ENCODE measurements at regions not wholly inside any gene's neighbourhood (a gene's known extent, or its start where the extent isn't known, plus 50 kb on each side); places are given as distances from the start of the nearest gene placed in this dataset.
"Not testable (repeated sequence)": the region's sequence is repeated elsewhere in the genome, so short reads cannot be mapped to it uniquely, and the experiment has no call there.

GRCh38 chr15:35992791-35993190 is 446.8 kb upstream of the DPH6 start:
- no peak for DNase-seq (ENCODE audit: low spot score)

- no peak for DNase-seq (ENCODE audit: low spot score)
Measured at GRCh38 chr15:35993196-35993595, 447.2 kb upstream of the DPH6 start.

GRCh38 chr15:35994876-35995275 is 448.9 kb upstream of the DPH6 start:
- DNase-seq (ENCODE audit: low spot score) = no peak

- DNase-seq (ENCODE audit: low spot score) = no peak
Measured at GRCh38 chr15:35998663-35999602, 453.0 kb upstream of the DPH6 start.

DNA sequence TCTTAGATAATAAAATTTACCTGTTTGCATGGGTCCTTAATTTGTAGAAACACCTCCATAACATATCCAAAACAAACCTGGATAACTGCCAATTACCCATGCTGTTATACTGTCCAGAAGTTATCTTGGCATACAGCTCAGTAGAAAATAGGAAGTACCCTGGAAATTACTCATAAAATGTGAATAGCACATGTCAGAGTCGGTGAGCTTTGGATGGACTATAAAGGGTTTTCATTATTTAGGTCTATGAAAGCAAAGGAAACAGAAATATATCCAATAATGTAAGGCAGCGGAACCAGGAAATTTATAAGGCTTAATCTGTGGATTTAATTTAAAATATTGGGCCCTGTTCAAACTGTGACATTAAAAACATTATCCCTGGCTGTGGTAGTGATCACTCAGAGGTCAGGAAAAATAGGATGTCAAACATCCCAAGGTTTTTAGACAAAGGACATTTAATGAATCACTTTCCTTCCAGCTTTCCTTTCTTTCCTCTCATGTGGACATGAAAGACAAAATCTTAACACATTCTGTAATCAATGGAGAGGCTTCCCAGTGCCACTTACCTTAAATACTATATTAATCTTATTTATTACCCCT is 459.0 kb upstream of the DPH6 start:
- DNase-seq (ENCODE audit: low spot score) = no peak

DNA sequence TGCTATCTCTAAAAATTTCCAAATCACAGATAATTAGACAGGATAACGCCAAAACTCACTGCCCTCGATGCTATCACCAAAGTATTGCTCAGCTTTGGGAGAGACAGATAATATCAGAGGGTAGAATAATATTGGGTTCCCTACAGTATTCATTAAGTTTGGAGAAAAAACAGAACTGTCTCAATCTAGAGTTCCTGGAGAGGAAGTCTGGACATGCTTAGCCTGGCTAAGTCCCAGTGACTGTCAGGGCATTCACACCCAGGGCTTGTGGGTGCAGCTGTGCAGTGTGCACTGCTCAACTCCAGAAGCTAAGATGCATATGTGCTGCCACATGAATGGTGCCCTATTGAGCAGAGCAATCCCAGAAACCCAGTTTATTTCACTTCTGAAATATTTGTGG is 459.6 kb upstream of the DPH6 start:
- DNase-seq (ENCODE audit: low spot score) = no peak

- DNase-seq (ENCODE audit: low spot score) = no peak
Measured at GRCh38 chr15:36007699-36008098, 461.7 kb upstream of the DPH6 start.

DNA sequence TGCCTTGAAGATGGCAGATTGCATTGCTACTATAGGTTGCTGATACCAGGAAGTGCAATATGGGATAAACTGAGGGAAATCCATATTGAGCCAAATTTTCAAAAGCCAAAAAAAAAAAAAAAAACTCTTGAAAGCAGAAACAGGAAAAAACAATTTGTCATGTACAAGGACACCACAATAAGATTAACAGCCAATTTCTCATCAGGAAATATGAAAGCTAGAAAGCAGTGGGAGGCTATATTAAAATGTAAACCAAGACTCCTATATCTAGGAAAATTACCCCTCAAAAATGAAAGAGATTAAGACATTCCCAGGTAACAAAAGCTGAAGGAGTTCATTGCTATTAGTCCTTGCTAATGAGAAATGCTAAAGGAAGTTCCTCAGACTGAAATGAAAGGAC is 462.8 kb upstream of the DPH6 start:
- DNase-seq (ENCODE audit: low spot score) = no peak

GRCh38 chr15:36024031-36024688 is 478.2 kb upstream of the DPH6 start:
- no peak for DNase-seq (ENCODE audit: low spot score)

- no peak for DNase-seq (ENCODE audit: low spot score)
Measured at GRCh38 chr15:36026627-36027283, 480.8 kb upstream of the DPH6 start.

DNA sequence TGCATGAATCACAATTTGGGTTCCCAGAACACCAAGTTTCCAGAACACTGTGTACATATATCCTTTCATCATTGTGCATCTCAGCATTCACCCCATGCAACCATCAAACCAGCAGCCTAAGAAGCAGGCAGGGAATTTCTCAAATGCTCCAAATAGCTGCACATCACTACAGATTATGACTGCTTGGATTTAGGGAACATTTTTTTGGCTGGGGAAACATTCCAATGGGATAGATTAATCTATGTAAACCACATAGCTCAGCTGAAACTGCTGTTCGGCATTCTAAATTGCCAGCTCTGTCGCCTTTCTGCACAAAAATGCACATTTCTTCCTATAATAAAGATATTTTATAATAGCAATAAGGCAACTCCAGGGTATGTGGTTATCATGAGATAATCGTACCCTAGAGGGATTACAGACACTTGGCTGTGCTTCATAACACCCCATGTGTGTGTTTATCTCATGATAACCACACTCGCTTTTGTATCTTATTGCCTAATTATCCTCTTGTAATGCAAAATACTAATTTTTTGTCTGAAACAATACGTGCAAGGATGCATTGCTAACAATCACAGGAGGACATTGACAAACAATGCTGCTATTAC is 483.7 kb upstream of the DPH6 start:
- DNase-seq (ENCODE audit: low spot score) = no peak

DNA sequence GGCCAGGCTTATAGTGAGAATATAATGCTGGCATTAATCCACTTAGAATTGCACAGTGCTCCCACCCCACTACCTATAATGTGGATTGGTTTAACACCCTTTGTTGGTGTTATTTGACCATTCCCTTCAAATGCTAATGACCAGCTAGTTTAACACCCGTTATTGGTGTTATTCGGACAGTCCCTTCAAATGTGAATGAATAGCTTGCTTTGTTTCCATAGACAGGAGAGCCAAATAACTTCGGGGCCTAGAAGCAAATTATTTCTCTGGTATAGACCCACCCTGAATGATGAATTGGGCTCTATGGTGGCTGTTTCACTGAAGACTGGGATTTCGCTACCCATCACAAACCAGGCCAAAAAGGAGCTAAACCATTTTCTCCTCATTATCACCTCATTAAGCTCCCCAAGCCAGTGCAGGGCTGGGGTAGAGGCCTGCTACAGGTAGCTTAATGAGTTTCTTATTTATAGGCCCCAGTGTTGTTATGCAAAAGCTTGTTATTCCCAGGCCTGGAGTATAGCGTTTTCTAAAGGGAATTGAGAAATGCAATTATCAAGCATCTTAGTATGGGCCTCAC is 494.1 kb upstream of the DPH6 start:
- no peak for DNase-seq (ENCODE audit: low spot score)

GRCh38 chr15:36047018-36047716 is 501.2 kb upstream of the DPH6 start:
- DNase-seq (ENCODE audit: low spot score) = not testable (repeated sequence)

DNA sequence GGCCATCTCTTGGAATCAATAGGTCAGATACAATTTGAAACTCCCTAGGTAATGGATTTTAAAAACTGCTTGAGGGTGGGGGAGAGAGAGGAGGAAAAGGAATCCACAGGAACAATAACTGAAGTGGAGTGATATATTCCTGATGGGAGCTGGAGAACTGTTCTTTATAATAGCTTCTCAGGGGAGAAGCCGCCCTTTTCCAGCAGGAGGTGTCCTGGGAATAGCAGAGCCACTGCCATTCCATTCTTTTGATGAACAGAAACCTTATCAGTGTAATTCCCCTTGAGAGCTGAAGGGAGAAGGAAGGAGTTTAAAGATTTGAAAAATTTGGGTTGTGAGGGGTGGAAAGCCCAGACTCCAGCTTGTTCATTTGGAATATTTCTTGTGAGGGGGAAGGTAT is 504.9 kb upstream of the DPH6 start:
- DNase-seq (ENCODE audit: low spot score) = no peak

DNA sequence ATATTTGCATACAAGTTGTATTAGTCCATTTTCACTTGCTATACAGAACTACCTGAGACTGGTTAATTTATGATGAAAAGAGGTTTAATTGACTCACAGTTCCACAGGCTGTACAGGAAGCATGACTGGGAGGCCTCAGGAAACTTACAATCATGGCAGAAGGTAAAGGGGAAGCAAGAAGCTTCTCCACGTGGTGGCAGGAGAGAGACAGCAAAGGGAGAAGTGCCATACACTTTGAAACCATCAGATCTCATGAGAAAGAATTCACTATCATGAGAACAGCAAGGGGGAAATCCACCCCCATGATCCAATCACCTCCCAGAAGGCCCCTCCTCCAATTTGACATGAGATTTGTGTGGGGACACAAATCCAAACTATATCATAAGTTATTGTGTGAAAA is 506.7 kb upstream of the DPH6 start:
- DNase-seq (ENCODE audit: low spot score) = peak; percentile 23

GRCh38 chr15:36053746-36054145 is 507.8 kb upstream of the DPH6 start:
- DNase-seq (ENCODE audit: low spot score) = no peak

- DNase-seq (ENCODE audit: low spot score) = no peak
Measured at GRCh38 chr15:36059596-36059995, 513.6 kb upstream of the DPH6 start.

DNA sequence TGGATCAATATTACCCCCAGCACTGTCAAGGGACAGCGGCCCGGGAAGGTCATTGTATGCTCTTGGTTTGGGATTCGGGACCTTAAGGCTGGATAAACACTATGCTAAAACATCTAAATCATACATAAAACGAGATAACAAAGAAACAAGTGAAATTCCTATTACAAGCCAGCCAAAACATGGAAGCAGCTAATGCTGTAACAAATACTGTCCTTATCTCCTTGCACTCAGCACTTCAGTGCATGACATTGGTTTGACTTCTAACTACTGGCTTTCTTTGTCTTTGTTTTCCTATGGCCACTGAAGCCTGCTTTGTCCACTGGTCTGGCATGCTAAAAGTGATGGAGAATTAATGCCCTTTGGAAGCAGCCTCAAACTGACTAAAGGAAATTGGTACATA is 516.4 kb upstream of the DPH6 start:
- no peak for DNase-seq (ENCODE audit: low spot score)

DNA sequence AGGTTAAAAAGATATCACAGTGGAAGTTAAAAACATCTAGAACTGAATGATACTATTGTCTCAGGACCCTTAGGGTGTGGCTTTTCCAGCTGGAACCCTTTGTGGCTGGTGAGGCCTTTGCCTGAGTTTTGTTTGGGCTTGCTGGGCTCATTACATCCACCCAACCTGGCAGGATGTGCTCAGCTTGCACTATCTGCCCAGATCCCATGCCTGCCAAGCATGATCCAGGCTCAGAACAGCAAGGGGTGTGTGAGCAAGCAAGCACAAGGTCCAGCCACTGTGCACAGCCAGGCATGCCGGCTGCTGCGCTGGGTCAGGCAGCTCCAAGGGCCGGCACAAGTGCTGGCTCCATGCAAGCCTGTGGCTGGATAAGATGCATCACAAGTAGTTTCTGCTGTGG is 512.7 kb upstream of the CDIN1 start:
- DNase-seq (ENCODE audit: low spot score) = no peak

GRCh38 chr15:36067483-36068274 is 511.7 kb upstream of the CDIN1 start:
- DNase-seq (ENCODE audit: low spot score) = no peak
